ENCODE measurements at regions not wholly inside any gene's neighbourhood (a gene's known extent, or its start where the extent isn't known, plus 50 kb on each side); places are given as distances from the start of the nearest gene placed in this dataset.

DNA sequence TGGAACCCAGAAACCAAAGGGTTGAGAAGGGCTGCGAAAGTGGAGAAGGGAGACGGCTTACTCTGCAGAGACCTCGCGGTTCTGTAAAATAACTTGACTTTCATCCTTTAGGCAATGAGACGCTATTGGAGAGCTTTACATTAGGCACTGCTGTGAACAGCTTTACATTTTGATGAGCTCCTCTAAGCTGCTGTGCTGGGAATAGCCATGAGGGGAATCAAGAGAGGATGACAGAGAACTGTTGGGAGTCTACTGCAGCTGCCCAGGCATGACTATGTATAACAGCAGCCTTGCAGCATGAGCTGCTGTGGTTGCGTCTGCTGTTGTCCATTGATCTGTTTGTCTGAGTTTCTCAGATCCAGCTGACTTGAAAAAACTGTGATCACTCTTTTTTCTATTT, 310.8 kb upstream of the MAP2 start:
- TF ChIP-seq, protein P1, sequence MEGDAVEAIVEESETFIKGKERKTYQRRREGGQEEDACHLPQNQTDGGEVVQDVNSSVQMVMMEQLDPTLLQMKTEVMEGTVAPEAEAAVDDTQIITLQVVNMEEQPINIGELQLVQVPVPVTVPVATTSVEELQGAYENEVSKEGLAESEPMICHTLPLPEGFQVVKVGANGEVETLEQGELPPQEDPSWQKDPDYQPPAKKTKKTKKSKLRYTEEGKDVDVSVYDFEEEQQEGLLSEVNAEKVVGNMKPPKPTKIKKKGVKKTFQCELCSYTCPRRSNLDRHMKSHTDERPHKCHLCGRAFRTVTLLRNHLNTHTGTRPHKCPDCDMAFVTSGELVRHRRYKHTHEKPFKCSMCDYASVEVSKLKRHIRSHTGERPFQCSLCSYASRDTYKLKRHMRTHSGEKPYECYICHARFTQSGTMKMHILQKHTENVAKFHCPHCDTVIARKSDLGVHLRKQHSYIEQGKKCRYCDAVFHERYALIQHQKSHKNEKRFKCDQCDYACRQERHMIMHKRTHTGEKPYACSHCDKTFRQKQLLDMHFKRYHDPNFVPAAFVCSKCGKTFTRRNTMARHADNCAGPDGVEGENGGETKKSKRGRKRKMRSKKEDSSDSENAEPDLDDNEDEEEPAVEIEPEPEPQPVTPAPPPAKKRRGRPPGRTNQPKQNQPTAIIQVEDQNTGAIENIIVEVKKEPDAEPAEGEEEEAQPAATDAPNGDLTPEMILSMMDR (IDR thresholded peaks at IDR 0.05; ENCODE audit: borderline replicate concordance, extremely low read depth, low read length, poor library complexity, severe bottlenecking): no peak
- TF ChIP-seq EZH2 (IDR thresholded peaks at IDR 0.05; ENCODE audit: borderline replicate concordance, low read depth, low read length, severe bottlenecking): no peak

All from DND-41 (cell line).